ENCODE measurements at regions not wholly inside any gene's neighbourhood (a gene's known extent, or its start where the extent isn't known, plus 50 kb on each side); places are given as distances from the start of the nearest gene placed in this dataset.

DNA sequence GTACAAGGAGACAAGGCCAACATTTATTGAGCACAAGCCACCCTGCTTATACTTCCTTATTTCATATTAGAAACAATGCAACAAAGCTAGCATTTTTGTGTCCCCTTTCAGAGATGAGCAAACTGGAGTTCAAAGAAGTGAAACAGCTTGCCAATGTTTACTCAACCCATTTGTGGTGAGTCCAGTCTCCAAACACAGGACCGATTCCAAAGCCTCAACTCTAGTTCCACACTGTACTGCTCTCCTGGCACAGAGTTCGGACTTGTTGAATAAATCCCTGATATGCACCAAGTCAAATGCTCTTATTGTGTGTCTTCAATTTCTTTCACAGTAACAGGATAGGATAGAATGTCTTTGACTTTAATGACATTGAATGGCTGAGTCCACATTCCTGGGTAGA, 604.8 kb upstream of the BRINP1 start:
- no peak for DNase-seq

DNA sequence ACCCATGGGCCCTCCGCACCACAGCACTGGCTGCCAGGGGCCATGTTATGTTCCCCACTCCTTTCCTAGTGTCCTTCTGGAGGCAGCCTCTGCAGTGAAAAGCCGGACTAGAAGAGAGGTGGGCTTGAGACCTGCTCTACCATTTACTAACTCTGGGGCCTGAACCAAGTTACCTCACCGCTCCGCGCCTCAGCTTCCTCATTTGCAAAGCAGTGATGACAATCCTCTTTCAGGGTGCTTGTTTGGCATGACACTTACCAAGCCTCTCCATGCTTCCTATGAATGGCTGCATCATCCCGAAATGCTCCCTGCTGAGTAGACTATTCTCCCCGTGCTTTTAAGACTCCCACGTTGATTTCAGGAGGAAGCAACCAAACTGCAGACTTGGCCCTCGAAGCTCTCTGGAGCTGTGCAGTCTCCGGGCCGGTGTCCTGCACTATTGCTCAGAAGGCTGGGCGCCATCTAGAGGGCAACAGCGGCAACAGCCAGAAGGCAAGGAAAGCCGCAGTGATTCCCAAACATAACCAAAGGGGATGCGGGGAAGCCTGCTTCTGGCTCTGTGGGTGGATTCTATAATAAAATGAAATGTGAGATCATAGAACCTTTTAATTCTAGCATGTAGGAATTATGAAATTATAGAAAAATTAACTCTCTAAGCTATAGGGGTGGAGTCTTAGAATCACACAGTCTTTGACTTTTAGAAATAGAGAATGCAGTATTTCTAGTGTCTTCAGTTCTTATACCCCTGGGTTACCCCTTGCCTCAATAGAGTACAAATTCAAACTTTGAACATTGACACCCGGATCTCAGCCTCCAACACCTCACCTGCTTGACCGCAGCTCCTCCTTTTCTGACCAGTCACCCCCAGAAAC, 599.8 kb upstream of the BRINP1 start:
- peak; percentile 45 for DNase-seq

DNA sequence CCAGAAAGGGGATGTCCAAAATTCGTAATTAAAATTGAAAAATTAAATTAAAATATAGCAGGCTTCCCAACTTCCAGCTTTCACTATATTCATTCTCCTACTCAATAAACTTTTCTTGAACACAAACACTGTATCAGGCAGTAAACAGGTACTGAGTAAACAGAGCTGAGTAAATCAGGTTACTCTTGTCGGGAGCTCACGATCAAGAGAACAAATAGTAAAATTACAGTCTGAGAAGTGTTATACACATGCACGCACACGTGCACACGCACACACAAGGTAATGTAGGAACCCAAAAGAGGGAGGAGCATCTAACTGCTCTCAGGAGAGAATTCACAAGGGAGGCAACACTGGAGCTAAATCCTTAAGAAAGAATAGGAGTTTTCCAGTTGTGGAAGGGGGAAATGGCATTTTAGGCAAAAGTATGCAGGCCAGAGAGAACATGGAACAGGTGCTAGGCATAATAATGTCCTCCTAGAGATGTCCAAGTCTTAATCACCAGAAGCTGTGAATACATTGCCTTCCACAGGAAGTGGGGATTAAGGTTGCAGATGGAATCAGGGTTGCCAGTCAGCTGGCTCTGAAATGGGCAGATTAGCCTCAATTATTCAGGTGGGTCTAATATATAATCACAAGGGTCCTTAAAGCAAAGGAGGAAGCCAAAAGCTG, 598.8 kb upstream of the BRINP1 start:
- DNase-seq: no peak

DNA sequence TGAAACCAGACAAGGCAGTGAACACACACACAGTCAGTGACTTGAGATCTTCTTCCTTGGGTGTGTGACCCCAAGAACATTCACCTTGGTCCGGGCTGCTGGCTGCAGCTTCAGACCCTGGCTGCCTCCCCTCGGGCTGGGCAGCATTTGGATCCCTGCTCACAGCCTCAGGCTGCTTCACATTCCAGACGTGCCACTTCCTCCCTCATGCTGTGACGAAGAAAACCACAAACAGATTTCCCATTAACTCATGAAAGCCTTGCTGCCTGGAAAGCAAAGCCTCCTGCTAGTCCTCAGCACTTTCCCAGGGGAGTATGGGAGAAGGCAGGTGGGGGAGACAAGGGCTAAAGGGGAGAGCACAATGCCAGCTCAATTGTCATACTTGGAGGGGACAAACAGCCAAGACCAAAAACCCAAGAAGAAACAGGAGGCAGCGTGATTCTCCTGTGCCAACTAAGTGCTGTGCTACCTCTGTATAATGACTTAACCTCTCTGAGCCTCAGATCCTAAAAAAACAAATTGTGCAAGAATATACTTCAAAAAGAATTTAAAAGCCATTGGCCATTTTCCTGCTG, 594.6 kb upstream of the BRINP1 start:
- no peak for DNase-seq

DNA sequence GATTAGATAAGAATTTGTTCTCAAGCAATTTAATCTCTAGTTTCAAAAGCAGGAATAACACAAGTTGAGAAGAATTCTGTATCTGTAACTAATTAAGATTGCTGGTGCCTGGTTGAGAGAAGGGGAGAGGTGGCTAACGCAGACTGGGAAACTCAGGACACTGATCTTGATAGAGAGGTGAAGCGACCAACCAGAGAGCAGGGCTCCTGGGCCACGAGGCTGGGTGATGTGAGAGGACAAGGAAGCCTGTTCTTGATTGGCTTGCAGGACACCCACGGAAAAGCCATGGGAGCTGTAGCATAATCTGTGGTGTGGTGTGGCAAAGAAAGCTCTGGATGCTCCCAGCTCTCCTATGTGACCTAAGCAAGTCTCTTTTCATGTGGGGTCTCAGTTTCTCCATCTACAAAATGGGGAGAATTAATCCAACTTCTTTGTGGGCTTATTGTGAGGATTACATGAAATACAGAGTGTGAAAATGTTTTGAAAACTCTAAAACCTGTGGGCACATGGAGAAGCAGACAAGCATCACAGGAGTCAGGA, 594.1 kb upstream of the BRINP1 start:
- DNase-seq: no peak

DNA sequence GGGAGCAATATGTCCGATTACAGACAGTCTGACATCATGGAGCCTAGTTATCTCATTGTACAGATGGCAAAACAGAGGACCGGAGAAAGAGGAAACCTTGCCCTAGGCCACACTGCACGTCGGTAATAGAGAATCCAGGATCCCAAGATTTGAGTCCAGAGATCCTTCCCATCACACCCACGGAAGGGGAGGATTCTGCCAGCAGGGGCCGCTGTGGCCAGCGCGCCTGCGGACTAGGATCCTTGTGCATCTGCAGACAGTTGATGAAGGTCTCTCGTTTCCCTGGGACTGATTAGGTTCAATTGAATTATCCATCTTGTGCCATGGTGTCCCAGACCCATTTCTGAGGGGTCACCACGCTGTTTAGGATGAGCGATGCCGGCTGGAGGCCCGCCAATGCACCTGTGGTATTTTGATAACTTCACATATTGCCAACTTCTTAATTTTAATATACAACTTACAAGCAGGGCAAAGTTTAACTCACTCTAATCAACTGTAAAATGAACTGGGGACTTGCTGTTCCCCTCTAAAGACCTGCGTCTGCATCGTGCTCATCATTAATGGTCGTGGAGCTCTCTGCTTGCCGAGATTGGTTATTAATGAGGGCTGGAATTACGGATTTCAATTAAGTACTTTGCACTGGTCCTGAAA, 592.7 kb upstream of the BRINP1 start:
- DNase-seq: no peak

DNA sequence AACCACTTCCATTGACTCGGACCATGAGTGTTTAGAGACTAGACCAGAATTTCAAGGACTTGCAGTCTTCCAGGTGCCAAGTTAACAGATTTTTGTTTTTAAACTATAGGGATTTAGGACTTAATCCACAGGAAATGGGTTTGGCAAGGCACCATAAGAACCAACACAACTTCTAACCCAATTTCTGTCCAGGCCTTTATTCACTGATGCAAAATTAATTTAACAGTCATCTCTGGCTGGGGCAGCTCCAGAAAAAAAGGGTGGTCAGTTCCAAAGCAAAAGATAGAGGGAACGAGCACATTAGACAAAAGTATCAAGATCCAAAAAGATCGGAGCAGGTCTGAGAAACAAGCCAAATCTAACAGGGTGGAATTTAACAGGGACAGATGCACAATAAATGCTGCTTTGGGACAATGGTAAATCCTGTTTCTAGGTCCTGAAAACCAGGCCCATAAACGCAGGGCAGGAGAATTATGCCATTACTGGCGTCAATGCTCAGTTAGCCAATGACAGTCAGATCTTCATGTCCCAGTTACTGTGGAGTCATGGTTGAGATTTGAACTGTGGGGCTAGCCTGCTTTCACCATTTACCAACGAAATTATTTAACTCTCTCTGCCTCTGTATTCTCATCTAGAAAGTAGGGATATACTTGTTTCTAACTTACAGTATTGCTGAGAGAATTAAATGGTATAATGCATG, 590.8 kb upstream of the BRINP1 start:
- DNase-seq: no peak

DNA sequence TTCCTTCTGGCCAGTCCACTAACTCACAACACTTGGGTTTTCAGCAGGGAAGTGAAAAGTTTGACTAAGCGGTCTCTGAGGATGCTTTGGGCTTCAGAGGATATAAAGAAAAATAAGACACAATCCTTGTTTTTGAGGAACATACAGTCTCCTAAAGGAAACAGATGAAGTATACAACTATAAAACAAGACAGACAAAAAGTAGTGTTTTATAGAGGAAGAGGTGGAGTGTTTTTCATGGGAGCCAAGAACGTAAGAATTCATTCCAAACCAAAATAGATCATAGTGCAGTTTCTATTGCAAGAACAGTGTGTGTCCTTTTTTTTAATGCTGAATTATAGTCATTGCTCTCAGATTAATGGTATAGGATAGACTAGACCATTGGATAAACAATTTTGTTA, 586.9 kb upstream of the BRINP1 start:
- no peak for DNase-seq

DNA sequence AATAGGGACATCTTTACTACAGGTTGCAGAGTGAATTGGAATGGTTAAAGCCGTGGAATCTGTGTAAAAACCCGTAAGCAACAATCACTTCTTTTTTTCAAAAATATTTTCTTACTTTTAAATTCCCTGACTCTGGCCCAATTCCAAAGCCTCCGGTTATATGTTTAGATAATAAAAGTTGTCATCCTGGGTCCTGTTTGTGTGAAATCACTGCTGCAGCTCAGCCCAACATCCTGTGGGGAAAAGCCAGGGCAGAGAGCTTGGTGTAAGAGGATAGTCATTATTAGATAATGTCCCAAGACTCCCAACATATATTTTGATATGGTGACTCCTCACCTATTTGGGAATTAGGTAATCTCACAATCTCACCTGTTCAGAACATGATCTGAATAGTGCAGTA, 586.0 kb upstream of the BRINP1 start:
- no peak for DNase-seq

DNA sequence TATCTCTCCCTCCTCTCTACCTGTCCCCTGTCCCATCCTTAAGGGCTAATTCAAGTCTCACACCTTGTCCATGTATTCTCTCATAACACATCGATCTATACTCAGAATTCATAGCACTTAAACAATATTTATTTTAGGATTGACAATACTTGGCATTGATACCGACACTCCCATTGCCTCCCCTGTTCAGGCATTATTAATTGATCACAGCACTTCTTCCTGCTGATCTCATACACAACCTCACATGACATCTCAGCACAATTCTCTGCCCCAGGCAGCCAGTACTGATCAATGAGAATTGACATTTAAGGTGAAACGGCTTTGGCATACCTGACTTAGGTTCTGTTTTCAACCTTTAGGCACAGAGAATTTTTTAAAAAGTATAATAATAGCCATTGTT, 582.4 kb upstream of the BRINP1 start:
- no peak for DNase-seq

DNA sequence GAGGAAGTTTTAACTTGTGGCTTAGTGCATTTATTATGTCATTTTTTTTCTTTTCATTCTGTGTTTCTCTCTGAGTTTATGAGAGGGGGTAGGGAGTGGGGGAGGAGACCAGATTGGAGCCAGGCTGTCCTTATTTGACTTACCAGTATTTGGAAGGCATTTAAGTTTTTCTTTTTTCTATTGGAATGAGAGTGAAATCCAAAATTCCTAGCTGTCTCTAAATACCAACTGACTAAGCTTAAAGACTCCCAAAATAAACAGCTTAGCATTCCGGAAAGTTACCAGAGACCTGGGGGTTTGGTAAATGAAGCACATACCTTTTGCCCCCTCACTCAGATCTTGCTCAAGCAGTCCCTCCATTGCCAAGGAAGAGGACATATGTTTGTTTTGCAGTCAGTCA, 581.9 kb upstream of the BRINP1 start:
- no peak for DNase-seq

DNA sequence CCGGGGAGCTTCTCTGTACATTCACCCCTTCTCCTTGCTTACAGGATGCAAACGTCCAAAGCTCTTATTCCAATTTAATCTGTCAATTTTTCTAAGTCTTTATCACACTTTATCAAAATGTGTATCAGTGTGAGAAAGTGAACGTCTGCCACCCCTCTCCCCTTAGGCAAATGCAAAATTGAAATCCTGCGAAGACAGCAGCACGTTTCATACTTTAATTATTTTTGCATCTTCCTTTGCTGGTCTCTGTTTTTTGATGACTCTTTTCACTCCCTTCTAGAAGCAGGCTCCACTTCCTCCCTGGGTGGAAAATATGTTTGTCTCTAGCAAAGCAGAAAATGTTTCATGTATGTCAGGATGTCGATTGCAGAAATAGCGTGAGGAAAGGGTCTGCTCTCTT, 576.5 kb upstream of the BRINP1 start:
- no peak for DNase-seq

DNA sequence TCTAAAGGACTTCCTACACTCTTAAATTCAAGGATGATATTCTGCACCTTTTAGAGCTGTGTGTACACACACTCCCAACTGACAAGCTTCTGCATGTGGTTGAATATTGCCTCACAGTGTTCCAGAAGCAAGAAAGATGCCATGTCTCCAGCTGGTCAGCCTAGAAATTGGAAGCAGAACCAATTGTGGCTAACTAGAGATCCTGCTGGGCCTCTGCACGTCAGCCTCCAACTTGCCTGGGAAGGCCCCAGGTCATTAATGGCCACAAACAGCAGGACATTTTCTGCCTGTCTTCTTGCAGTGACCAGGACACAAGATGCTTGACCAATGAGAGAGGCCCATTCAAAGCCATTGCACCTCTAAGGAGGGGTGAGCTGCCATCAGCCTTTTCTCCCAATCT, 571.9 kb upstream of the BRINP1 start:
- DNase-seq: no peak

DNA sequence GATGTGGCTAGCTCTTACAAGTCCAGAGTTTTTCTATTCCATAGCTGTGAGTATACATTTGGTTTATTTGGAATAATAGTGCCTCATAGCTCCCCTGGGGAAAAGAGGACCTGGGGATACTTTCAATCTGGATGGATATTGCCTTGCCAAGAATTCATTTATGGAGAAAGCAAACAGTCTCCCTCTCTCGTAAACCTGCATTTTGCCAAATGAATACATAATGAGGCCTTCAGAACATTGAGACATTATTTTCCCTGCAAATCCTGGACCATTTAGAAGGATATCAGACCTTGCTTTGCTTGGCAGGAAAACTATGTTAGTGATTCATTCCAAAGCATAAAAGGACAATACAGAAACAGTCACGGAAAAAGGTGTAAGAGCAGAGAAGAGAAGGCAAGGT, 569.6 kb upstream of the BRINP1 start:
- no peak for DNase-seq

DNA sequence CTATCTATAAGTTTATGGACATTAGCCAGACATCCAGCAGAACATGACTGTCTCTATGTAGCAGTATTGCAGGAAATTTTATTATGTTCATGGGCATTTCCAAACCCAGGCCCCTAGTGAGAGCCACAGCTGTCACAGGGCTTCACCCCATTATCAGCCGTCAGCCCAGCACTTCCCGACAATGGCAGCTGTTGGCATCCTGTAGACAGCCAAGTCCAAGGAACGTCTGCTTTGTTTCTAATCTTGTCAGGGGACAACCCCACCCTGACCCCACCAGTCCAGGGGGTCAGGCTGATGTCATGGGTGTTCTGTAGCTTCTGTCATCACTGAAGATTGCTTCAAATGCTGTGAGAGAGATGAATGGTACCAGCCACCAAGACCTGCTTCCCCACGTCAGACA, 565.3 kb upstream of the BRINP1 start:
- DNase-seq: no peak

DNA sequence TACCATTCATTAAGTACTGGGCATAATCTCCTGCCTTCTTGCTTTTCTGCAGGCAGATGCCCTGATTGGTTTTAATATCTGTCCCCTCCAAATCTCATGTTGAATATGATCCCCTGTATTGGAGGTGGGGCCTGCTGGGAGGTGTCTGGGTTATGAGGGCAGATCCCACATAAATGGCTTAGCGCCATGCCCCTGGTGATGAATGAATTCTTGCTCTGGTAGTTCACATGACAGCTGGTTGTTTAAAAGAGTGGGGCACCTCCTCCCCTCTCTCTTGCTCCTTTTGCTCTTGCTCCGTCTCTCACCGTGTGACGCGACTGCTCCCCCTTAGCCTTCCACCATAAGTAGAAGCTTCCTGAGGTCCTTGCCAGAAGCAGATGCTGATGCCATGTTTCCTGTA, 564.0 kb upstream of the BRINP1 start:
- DNase-seq: no peak

DNA sequence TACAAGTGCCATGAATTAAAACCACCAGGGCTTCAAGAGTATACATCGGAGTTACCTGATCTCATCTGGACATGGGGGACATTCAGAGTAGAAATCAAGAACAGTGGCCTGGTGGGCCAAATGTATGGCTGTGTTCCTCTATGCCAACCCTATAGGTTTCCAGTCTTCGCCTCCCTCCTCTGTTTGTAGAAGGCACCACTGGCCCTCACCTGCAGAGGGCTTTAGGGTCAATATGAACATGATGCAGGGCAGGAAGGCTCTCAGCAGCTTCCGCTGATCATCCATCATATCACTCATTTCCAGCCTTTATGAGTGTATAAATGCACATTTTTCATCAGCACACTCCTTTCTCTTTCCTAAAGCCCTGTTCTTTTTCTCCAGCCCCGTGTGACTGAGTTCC, 555.5 kb upstream of the BRINP1 start:
- no peak for DNase-seq

DNA sequence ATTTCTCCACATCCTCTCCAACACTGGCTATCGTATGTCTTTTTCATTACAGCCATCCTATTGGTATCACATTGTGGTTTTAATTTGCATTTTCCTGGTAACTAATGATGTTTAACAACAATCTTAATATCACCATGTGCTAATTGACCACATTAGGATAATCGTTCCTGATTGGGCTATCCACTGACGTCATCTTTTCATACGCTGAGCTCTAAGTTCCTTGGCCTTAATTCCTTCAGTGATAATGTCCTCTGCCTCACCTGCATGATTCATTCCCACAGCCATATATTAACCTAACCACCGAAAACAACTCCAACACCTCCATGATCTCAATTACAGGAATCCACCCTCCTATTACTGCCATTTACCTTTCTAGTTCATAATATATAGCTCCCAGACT, 547.9 kb upstream of the BRINP1 start:
- no peak for DNase-seq

DNA sequence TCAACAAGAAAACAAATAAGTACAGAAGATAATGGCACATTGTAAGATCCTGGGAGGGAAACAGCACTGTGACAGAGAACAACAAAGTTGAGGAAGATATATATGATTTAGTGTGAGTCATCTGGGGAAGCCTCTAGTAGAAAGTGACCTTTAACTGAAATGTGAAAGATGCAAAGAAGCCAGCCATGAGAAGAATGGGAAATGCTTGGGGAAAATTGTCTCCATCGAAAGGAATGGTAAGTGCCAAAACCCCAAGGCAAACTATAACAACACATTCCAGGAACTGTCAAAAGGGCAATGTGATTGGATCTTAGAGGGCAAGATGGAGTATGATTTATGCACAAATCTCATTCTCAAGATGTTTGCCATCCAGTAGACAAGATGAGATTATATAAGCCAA, 537.8 kb upstream of the BRINP1 start:
- DNase-seq: no peak

DNA sequence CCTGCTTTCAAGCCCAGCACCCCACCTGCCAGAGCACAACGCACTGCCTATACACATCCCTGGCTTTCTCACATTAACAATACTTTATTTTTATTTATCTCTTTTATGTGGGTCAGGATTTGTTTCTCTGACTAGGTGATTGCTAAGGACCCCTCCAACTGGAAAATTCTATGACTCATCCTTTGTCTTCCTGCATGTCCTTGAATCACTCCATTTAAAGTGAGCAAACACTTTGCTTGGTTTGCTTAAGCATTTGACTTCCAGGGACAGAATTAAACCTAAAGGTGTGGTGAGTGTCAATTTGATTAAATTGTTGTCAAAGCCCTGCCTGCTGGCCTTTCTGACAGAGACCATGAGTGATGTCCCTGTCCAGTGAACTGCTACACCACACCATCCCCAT, 536.5 kb upstream of the BRINP1 start:
- DNase-seq: no peak

DNA sequence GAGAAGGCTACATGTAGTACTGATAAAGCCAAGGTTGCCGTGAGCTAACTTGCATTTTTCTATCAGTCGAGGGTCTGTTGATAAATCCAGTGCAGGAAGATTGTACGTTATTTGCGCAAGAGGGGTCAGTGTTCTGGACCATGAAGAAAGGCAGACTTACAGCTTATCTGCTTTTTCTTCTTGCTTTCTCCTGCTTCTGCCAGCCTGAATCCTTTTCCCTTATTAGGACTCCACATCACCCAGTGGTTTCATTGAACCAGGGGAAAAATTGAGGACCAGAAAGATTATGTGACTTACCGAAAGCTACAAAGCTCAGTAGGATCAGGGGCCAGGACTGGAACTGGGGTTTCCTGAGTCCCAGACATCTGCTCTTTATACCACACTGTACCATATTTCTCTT, 534.6 kb upstream of the BRINP1 start:
- DNase-seq: no peak

DNA sequence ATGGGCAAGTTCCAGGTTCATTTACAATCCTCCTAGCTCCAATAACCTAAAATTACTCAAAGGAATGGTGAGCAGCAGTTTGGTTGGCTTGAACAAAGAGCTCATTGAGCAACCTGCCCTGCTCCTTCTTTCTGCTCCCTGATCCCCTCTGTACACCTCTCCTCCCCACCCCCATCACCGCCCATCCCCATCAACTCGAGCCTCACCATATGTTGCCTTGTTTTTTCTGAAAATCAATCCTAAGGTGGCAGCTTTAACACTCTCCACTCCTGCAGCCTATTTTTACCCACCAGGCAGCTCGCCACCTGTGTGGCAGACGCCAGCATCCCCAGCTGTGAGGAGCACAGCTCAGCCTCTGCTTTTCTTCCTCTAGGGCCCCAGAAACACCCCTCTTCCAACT, 533.4 kb upstream of the BRINP1 start:
- no peak for DNase-seq

DNA sequence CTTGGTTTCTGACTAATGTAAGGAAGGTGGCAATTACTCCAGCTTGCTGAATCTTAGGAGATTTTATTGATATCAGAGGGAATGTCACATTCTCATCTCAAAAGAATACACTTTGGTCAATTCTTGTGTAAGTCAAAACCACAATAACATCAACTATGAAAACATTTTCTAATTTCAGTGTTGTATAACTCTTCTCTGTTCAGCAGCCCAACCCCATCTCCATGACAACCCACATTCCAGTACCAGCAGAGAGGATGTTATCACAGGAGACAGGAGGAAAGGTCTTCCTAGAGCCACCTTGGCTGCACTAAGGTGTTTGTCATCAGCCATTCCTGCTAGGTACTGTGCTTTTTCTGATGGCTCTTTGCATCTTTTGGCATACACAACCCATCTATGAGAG, 529.1 kb upstream of the BRINP1 start:
- DNase-seq: no peak

All from hematopoietic multipotent progenitor cell treated with erythropoietin and hydrocortisone succinate and interleukin-3 and kit ligand, for 8 days (in vitro differentiated cells).